ENCODE measurements at regions not wholly inside any gene's neighbourhood (a gene's known extent, or its start where the extent isn't known, plus 50 kb on each side); places are given as distances from the start of the nearest gene placed in this dataset.
"Not testable (repeated sequence)": the region's sequence is repeated elsewhere in the genome, so short reads cannot be mapped to it uniquely, and the experiment has no call there.

DNA sequence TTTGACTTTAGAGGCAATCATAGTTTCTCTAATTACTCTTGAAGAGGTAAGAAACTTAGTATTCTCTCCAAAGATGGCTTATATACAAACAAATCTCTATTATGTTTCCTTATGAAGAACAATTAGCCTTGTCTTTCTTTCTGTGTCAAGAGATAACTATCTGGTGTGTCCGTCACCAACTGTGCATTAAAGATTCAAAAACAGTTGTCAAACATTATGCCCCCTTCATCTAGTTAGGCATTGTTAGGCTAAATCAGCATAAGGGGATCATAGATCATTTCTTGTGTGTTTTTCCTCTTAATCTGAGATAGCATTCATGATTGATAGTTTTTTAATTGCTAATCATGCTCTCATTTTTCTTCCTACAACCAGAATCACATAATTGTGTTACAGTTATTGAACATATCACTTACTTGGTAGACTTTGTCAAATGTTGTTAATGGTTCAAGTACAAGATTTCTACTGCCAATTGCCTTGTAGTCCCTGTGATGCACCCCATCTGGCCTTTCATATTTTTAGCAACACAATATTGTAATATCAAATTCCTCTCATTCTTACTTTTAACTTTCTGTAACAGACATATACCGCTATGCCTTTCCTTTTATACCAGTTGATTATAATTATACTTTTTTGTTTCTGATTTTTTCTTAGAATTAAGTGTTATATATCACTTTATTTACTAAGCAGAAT lies 612.7 kb downstream of the SLITRK6 start:
- no peak for DNase-seq

DNA sequence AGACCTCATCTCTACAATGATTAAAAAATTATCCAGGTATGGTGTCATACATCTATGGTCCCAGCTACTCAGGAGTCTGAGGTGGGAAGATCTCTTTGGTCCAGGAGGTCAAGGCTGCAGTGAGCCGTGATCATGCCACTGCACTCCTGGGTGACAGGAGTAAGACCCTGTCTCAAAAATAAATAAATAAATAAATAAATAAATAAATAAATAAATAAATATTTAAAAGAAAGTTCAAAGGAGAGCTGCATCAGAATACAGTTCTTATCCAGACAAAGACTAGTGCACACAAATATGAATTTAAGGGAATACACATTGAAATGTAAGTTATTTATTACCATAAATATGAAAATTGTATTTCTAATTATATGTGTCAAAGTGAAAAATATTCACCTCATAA lies 624.9 kb downstream of the SLITRK6 start:
- no peak for DNase-seq

DNA sequence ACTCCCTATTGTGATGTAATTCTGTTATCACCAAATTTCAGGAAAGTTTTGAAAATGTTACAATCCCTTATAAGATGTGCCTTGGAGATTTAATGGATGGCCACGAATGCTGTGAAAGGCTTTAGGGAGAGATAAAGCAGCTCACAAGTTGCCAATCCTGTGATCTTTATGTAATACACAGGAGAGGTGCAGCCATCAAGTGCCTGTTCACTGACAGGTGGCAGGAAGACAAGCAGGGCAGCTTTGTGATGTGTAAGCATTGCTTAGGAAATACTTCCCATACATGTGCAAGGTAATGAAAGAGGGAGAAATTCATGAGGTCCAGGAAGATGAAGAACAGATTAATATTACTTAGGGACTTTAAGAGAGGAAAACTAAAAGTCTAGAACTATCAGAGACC lies 628.8 kb downstream of the SLITRK6 start:
- no peak for DNase-seq

DNA sequence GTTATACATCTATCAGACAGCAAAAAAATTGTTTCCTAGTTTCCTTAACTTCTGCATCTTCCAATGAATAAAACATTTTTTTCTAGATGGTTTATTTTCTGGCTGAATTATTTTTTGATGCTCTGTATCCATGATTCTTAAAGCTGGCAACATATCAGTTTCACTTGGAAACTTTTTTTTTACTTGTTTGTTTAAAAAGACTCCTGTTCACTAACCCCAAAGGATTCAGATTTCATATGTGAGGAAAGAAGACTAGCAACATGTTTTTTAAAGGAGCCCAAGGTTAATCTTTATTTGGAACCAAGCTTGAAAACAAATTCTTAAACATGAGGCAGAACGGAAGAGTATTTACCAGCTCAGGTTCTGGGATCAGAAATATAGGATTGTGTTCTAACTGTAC lies 632.3 kb downstream of the SLITRK6 start:
- DNase-seq: no peak

DNA sequence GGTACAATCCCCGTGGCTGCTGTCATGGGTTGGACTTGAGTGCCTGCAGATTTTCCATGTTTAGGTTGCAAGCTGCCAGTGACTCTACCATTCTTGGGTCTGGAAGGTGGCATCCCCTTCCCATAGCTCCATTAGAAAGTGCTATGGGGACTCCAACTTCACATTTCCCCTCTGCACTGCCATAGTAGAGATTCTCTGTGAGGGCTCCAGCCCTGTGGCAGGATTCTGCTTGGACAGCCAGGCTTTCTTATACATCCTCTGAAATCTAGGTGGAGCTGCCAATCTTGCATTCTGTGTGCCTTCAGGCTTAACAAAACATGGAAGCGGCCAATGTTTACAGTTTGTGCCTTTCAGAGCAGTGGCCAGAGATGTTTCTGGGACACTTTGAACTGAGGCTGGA lies 636.2 kb downstream of the SLITRK6 start:
- DNase-seq: no peak

DNA sequence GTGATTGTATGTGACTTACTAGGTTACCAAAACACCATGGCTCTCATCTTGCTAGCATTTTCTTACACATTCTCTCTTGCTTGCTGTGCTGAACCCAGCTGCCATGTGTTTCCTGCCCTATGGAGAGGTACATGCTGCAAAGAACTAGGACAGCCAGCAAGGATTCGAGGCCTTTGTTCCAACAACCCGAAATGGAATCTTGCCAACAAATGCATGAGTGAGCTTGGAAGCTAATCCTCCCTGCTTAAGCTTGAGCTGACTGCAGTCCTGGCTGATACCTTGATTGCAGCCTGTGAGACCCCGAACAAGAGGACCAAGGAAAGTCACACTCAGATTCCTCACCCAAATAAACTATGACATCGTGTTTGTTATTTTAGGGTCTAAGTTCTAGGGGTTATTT lies 651.2 kb downstream of the SLITRK6 start:
- DNase-seq: peak; percentile 27

DNA sequence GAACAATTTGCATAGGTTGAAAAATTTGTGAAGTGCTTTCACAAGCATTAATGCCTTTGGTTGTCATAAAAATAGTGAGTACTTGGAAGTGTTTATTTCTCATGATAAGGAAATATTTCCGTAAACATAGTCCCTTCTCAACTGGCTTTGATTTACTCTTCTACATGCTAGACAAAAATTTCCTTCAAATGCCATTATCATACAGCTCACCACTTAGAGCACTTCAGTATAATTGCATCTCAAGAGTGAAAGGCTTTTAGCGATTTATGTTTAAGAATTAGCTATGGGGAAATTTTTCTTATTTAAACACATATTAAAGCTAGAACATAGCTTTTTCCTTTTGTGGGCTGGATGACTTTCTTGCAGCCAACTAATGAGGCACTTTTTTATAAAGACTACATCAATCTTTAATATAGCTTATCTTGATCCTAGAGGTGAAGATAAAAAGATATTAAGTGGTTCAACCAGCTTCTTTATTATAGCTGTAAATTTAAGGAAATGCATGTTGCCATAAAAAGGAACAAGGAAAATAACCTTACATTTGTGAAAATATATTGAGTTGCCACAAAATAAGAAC lies 656.8 kb downstream of the SLITRK6 start:
- no peak for DNase-seq

DNA sequence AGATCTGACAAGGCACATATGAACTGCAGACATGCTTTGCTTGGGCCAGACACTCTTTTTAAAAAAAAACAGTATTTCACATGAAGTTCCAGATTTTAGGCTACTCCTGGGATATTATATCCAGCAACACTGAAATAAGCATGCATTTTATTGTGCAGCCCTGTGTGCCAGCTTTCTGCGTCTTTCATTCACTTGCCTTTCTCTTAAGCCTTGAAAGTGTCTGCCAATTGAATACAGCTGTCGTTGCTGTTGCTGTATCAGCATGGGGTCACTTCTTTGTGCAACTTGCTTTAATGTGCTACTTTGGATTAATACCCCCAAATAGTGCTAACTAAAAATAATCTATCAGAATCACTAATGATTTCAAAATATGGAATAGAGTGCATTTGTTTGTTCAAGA lies 657.8 kb downstream of the SLITRK6 start:
- DNase-seq: no peak

DNA sequence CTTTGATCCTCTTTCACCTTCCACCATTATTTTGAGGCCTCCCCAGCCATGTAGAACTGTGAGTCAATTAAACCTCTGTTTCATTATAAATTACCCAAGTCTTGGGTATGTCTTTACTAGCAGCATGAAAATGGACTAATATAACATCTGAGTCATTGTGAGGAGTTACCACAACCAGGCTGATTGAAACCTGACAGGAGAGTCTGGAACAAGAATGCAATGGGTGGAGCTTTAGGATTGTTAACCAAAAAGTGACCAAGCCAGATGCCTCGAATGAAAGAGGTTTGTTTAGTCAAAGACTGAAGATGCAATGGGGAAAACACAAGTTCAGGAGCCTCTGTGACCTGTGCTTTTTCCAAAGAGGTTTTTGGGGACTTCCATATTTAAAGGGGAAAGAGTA lies 659.0 kb downstream of the SLITRK6 start:
- DNase-seq: no peak

DNA sequence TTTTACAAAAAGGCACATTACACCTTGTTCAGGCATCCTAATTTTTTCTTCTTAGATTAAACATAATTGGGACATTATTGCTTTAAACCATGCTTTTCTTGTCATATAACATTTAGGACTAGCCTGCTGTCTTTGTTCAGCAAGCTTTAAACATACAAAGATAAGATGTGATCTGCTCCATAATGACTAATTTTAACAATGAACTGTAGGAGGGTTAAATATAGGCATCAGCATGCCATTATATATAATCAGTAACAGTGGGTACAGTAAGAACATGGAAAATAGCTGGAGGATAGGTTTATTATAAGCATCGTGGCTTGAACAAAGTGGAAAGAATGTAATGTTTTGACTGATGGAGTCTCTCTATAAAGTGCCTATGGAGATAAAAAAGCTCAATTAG lies 661.7 kb downstream of the SLITRK6 start:
- DNase-seq: peak; percentile 75

DNA sequence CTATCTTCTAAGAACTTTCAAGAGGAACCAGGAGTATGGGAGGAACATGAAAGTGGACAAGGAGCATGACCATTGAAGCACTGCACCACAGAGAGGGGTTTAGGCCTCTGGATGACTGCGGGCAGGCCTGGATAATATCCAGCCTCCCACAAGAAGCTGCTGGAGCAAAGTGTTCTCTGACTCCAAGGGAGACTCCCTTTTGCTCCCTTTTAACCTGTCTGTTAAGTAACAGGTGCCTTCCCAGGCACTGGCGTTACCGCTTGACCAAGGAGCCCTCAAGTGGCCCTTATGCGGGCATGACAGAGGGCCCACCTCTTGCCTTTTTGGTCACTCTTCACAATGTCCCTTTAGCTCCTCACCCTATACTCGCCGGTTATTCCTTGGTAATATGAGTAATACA lies 666.2 kb downstream of the SLITRK6 start:
- no peak for DNase-seq

DNA sequence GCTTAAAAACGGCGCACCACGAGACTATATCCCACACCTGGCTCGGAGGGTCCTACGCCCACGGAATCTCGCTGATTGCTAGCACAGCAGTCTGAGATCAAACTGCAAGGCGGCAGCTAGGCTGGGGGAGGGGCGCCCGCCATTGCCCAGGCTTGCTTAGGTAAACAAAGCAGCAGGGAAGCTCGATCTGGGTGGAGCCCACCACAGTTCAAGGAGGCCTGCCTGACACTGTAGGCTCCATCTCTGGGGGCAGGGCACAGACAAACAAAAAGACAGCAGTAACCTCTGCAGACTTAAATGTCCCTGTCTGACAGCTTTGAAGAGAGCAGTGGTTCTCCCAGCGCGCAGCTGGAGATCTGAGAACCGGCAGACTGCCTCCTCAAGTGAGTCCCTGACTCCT lies 675.7 kb downstream of the SLITRK6 start:
- not testable (repeated sequence) for DNase-seq

DNA sequence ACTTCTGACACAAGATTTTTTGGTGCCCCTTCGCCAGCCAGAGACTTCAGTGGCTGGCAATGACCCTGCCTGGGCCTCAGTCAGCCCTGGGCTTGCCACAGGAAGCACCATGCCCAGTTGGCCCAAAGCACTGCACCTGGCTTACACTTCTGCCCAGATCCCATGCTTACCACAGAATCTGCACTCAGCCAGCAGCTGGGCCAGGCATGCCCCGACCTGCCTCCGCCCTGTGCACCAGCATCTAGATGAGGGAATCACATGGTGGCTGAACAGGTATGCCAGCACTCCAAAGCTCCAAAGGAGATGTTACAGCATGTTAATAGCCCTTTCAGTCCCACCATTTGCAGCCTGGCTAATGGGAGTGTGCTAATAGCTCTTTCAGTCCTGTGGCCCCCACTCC lies 690.9 kb downstream of the SLITRK6 start:
- no peak for DNase-seq

DNA sequence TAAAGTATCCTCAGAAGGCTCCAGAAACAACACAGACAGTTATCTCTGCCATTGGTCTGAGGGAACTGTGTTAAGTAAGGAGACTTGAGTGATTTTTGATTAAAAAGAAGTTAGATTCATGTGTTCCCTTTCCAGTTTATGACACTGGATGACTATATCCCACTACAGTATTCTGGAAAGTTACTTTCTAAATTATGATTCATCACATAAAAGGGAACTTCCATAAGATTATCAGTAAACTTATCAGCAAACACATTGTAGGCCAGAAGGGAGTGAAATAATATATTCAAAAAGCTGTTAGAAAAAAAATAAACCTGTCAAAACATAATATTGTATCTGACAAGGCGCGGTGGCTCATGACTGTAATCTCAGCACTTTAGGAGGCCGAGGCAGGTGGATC lies 700.0 kb downstream of the SLITRK6 start:
- no peak for DNase-seq

DNA sequence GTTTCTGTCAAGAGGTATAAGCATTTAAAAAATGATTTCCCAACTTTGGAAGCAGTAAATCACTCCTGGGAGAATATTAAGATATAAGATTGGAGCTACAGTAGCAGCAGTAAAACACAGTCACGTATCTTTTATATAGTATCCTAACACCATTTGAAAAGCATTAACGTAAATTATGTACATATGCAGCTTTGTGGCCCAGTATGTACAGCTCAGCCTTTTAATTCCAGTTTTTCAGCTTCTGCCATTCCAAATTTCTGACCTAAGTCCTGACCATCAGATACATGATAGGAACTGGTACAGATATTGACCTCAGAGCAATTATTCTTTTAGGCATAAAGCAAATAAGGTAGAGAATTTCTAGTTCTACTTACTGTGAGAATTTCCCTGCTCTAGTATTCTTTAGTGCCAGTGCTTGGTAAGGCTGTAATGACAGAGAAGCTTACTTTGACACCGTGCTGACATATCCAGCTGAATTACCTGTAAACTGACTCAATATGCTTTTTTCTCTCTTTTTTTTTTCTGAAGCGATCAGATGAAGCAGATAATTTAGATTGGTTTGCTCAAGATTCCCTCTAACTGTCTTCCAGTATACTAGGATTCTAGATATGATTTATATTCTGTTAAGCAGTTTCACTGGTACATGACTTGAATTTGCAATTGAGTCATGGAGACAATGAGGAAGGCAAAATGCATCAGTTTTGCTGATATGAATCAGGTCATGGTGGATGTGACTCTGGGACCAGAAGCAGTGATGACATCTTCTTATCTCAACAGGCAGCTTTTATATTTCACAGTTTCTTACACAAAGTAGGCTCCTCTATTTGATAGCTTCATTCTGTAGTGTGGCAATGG lies 703.6 kb downstream of the SLITRK6 start:
- no peak for DNase-seq

DNA sequence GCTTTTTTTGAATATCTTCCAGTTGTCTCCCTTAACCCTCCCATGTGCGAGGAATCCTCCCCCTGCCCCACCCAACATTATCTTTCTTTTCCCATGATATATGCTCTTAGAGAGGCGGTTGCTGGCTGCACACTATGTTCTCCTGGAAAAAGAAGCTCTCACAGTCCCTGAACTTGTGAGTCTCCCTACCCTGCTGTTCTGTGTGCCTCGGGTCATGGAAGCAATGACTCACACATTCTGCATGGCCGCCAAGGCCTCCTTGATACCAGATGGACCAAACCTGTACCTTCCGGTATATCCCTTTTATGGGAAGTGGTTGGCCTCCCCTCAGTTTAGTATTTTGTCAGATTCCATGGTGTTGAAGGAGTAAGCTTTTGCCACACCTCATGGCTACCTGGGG lies 705.4 kb downstream of the SLITRK6 start:
- no peak for DNase-seq

DNA sequence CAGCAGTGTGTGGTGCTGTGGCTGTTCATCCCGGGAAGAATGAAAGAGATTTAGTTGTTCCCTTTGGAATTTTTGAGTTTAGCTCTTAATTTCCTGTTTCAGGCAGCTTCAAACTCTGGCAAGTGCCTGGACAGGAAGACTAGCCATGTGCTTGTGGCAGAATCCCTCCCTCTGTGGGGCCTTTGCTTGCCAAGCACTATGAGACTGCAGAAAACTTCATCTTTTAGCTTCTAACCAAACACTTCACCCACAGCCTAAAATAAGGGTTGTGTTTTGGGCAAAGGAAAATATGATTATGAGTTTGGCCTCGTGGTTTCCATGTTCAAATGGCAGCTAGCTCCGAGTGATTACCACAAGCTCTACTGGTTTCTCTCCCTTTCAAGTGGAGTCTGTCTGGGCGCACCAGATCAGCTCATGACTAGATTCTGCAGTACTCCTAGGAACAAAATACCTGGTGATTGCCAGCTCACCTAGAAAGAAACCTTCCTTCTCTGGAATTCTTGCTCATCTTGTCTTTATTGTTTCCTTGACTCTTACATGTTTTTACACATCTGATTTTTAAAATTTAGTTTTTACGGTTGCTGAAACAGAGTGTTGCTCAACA lies 707.5 kb downstream of the SLITRK6 start:
- no peak for DNase-seq

DNA sequence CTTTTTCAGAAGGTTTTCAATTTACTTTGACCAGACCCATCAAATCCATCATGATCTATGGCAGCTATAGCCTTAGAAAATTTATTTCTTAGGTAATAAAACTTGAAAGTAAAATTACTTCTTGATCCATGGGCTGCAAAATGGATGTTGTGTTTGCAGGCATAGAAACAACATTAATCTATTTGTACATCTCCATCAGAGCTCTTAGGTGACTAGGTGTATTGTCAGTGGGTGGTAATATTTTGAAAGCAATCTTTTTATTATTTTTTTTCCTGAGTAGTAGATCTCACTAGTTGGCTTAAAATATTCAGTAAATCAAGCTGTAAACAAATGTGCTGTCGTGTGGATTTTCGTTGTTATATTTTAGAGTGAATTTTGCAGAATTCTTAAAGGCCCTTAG lies 710.0 kb downstream of the SLITRK6 start:
- no peak for DNase-seq

DNA sequence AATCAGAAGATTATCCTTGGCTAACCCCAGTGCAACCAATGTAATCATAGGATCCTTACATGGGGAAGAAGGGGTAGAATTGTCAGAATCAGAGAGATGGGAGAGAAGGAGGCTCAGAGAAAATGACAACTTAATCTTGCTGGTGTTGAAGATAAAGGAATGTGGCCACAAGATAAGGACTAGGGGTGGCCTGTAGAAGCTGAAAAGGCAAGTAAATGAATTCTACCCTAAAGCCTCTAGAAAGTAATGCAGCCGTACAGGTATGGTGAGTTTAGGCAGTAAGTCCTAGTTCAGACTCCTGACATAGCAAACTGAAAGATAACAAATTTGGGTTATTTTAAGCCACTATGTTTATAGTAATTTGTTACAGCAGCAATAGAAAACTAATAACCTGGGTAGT lies 718.5 kb downstream of the SLITRK6 start:
- DNase-seq: no peak

DNA sequence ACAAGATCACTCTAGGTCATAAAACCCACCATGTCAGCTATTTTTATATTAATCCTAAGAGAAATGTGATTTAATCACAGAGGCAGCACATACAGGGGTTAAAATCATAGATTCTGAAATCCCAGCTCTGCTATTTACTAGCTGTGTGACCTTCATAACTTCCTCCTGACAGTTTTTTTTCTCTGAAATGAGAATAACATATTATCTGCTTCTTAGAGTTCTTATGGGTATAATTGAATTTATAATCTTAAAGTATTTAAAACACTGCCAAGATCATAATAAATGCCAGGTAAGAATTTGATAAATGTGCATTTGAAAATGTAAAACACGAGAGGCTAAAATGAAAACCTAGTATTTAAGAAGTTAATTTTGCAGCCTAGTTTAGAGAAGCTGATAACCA lies 722.9 kb downstream of the SLITRK6 start:
- DNase-seq: no peak

DNA sequence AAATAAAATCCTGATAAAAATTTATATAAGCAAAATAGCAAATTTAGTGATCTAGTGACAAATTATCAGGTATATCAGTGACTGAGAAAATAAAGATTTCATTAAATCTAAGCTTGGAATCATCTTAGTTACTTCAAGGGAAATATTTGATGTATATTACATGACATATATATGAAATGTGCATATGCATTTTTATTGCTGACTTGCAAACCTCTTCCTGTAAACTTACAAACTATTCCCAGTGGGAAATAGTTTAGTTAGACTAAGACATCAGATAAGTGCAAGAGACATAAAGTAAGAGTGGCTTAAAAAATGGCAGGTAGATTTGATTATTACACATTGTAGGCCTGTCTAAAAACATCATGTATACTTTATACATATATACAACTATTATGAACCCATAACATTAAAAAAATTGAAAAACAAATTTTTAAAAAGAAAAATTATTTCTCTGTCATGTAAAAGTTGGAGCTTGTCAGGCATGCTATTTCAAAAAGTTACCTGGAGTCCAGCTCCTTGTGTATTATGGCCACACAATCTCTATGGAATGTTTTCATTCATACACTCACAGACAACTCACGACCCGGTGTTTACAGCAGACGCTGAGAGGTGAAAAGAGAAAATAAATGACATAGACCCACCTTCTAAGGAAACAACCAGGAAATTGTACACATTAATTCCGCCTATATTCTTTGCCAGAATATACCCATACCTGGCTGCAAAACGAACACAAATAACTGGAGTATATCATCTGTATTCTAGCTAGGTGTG lies 724.5 kb downstream of the SLITRK6 start:
- no peak for DNase-seq

DNA sequence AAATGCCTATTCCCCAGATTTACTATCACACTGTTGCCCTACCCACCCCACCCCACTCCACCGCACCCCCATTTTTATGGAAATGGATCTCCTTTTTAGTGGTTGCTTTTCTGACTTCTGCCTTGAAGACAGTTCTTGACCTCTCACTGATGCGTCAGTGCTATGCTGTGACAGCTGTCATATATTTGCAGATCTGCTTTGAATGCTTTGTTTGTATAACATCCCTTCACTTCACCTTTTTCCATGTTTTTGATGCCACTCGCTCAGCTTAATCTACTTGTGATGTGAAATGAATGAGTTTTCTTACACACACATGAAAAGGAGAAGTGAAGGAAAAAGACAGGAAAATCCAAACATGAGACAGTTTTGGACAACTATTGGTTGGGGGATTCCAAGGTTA lies 731.0 kb downstream of the SLITRK6 start:
- no peak for DNase-seq

DNA sequence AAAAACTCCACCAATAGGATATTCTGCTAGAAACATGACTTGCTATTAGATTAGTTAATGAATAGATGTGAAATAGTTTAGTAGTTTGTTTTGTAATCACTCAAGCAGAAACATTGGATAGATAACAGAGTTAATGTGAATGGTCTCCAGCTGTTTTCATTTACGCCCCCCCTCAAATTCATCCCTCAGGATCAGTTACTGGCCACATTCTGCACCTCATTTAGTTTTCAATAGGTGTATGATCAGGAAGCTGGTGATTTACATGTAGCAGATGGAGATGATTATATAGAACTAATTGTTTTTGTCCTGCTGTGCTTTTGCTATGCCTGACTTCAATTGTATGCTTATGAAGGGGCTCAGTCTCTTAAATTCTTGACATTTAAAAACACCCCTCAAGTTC lies 759.0 kb downstream of the SLITRK6 start:
- DNase-seq: peak; percentile 80
